Mesodermal cell (in vitro differentiated cells): ENCODE measurements at regions not wholly inside any gene's neighbourhood (a gene's known extent, or its start where the extent isn't known, plus 50 kb on each side); places are given as distances from the start of the nearest gene placed in this dataset.

Experiments used
- H3K27ac ChIP-seq: 2 replicates; pipeline ENCODE4 v1.7.0; 2013; ENCODE audit warnings: mild to moderate bottlenecking, low read depth, low read length, moderate library complexity; ENCODE audit not compliant: severe bottlenecking
- H3K36me3 ChIP-seq: 2 replicates; pipeline ENCODE4 v1.7.1; 2013; ENCODE audit warnings: mild to moderate bottlenecking, low read length, moderate library complexity; ENCODE audit not compliant: control insufficient read depth, insufficient read depth
- H3K4me1 ChIP-seq: one replicate; pipeline ENCODE4 v1.7.1; 2013; ENCODE audit warnings: mild to moderate bottlenecking, low read length; ENCODE audit not compliant: insufficient read depth, control insufficient read depth, poor library complexity, severe bottlenecking
- H3K4me3 ChIP-seq: 2 replicates; pipeline ENCODE4 v1.7.0; 2013; ENCODE audit warnings: low read length, control low read depth, mild to moderate bottlenecking; ENCODE audit not compliant: insufficient read depth, poor library complexity, severe bottlenecking; ENCODE audit errors: extremely low read depth
- H3K9me3 ChIP-seq: 2 replicates; pipeline ENCODE4 v1.7.1; 2013; ENCODE audit warnings: mild to moderate bottlenecking, low read length, moderate library complexity; ENCODE audit not compliant: control insufficient read depth
- WGBS, 2 experiments: methylation state at CpG; one replicate each; pipeline ENCODE4 v1.1.5; 2013; ENCODE audit warnings: missing lambda C conversion rate in 2 of 2; ENCODE audit not compliant: insufficient coverage in 2 of 2; 5-methylcytosine and 5-hydroxymethylcytosine counted together

DNA sequence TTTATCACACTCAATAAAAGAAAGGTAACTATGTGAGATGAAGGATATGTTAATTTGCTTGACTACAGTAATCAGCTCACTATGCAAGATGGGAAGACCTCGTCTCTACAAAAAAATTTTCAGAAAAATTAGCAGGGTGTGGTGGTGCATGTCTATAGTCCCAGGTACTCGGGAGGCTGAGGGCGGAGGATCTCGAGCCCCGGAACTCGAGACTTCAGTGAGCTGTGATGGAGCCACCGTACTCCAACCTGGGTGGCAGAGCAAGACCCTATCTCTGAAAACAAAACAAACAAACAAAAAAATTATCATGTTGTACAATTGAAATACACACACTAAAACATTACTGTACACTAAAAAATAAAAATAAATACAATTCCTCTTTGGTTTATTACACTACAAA, 376.7 kb upstream of the KLHL1 start:
- H3K27ac ChIP-seq: no peak overlapping the region
- 77 to 80% methylated on average over 2 to 3 of the region's 7 CpGs for WGBS, 2 experiments
- H3K9me3 ChIP-seq: peaks cover under 1% of the 10 kb centered on the region
- H3K4me1 ChIP-seq: no peaks in the 10 kb centered on the region
- H3K4me3 ChIP-seq: no peak overlapping the region
- H3K36me3 ChIP-seq: no peaks in the 10 kb centered on the region

DNA sequence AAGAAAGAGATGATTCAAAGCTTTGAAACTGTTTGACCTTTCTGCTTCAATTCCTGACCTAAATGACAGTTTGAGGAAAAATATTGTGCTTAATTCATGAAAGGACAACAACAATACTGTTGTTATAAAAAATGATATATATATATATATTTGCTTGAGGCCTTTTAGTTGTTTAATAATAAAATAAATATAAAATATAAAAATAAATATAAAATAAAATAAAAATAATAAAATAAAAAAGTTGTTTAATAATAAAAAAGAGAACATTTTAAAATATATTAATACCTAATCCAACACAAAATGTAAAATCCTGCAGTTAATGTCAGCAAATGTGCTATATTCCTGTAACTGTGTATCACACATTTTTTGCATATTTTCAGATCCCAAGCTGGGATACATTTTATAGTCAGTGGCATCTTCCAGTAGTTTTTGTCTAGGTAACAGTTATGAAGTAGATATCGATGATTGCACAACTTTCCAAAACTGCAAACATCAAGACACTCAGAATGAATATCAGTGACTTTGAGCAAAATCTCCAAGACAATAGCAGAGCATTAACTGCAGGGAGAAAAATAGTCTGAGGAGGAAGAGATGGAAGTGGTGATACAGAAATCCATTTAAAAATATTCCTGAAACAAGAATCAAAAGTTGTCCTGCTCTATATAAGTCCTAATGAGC, 375.5 kb upstream of the KLHL1 start:
- H3K36me3 ChIP-seq: no peaks in the 10 kb centered on the region
- WGBS, 2 experiments: no CpG with 5 or more reads among the region's 1 CpG

DNA sequence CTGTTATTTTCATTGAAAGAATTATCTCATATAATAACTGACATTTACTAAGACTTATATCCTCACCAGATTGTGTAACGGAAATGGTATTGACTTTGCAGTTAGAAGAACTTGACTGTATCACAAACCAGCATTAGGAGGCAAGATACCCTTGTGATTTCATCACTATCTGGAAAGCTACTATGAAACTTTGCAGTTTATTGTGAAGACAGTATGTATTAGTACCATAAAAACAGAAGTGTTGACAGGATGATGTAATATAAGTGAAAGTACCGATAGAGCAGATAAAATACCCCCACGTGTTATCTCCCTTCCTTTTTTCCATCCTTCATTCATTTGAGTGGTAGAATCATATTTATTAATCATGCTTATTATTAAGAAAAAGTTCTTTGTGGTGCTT, 365.7 kb upstream of the KLHL1 start:
- no CpG with 5 or more reads among the region's 3 CpGs for WGBS, 2 experiments

More for the DNA sequence above, 375.5 kb upstream of the KLHL1 start:
- no peaks in the 10 kb centered on the region for H3K4me1 ChIP-seq
- H3K9me3 ChIP-seq: no peaks in the 10 kb centered on the region
- no peak overlapping the region for H3K4me3 ChIP-seq
- no peak overlapping the region for H3K27ac ChIP-seq

DNA sequence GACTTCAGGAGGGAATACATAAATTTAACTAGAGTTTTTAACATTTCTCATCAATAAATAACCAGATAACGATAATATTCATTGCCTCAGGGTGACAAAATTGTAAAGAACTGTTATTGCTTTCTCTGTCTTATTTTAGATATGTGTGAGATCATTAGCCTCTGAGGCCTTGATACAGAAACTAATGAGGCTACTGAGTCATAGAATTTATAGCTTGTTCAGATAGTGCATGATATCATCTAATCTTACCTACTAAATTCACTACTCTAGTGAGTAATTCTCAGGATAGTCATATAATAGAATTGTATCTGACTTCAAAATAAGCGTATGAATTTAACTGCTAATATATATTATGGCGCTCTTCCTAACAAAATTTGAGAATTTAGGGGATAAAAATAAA, 360.8 kb upstream of the KLHL1 start:
- WGBS, 2 experiments: no CpG with 5 or more reads among the region's 3 CpGs
- no peaks in the 10 kb centered on the region for H3K9me3 ChIP-seq
- no peaks in the 10 kb centered on the region for H3K4me1 ChIP-seq
- H3K4me3 ChIP-seq: no peak overlapping the region
- no peaks in the 10 kb centered on the region for H3K36me3 ChIP-seq
- H3K27ac ChIP-seq: no peak overlapping the region

More for the DNA sequence above, 365.7 kb upstream of the KLHL1 start:
- Histone ChIP-seq H3K9me3 (no peaks in the 10 kb centered on the region), H3K4me1 (no peaks in the 10 kb centered on the region), H3K4me3 (no peak overlapping the region), H3K36me3 (no peaks in the 10 kb centered on the region), H3K27ac (no peak overlapping the region)

DNA sequence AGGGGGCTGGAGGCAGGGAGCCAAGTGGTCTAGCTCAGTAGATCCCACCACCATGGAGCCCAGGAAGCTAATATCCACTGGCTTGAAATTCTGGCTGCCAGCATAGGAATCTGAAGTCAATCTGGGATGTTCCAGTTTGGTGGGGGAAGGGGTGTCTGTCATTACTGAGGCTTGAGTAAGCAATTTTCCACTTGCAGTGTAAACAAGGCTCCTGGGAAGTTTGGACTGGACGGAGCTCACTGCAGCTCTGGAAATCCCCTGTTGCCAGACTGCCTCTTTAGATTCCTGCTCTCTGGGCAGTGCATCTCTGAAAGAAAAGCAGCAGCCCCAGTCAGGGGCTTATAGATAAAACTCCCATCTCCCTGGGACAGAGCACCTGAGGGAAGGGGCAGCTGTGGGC, 349.2 kb upstream of the KLHL1 start:
- Histone ChIP-seq H3K4me3 (no peak overlapping the region), H3K36me3 (no peaks in the 10 kb centered on the region), H3K4me1 (peaks cover 8% of the 10 kb centered on the region), H3K27ac (peak overlapping the region; percentile 49), H3K9me3 (no peaks in the 10 kb centered on the region)
- WGBS, 2 experiments: 50% methylated on average over 1 of the region's 1 CpG; no CpG with 5 or more reads in 1 of the 2 experiments

DNA sequence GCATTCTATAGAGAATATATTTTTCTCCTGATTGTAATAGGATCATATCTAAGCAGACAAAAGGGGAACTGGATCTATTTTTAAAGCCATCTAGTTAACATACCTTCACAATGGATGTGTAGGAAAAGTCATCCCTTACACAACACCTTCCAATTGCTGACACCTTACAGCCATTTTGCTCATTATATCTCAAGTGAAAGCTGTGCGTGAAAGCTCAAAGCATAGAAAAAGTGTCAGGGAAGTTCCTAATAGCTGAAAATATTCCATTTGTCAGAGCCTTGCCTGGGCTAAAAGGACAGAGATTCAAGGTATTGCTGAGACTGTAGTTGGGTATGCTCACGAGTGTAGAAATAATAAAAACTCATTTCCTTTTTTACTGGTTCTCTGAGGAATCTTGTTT, 340.6 kb upstream of the KLHL1 start:
- Histone ChIP-seq H3K9me3 (no peaks in the 10 kb centered on the region), H3K27ac (no peak overlapping the region), H3K36me3 (no peaks in the 10 kb centered on the region), H3K4me1 (no peaks in the 10 kb centered on the region), H3K4me3 (no peak overlapping the region)
- 80% methylated on average over 1 of the region's 2 CpGs; no CpG with 5 or more reads in 1 of the 2 experiments for WGBS, 2 experiments

DNA sequence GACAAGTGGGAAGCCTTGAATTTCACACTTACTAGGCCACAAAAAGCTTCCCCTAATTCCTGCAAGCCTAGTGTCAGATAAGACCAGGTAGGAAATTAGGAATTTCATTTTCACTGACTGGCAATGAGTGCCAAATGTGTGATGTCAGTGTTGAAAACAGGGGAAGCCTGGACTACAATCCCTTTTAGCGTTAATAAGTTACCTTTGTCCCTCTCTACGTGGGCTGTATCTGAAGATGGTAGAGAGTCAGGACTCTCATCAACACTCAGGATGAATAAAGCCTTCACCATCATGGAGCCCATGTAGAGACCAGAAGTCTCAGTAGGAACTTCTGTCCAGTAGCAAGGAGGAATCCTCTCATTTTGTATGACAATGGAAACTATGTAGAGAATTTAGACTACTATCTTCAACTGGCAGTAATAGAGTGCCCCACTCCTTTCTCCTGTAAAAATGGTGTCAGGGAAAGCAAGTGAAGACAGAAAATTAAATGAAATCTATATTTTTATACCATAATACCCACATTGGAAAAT, 324.1 kb upstream of the KLHL1 start:
- Histone ChIP-seq H3K4me1 (no peaks in the 10 kb centered on the region), H3K9me3 (no peaks in the 10 kb centered on the region), H3K27ac (no peak overlapping the region), H3K36me3 (no peaks in the 10 kb centered on the region), H3K4me3 (no peak overlapping the region)
- no CpG with 5 or more reads among the region's 2 CpGs for WGBS, 2 experiments

DNA sequence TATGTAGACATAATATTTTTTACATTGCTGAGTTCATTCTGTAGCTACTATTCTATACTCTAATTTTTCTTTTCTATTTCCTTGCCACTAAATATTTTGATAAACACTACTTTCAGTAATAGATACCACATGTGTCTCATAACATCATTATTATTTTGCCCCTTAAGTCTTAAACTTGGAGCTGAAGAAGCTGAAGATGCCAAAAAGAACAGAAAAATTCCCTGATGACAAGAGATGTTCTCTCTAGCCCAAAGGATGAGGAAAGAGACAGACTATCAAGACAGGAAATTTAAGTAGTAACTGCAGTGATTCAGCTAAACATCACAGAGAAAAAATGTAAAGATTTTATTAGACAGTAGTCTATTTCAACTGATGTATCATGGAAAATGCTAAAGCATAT, 322.0 kb upstream of the KLHL1 start:
- Histone ChIP-seq H3K36me3 (no peaks in the 10 kb centered on the region), H3K4me3 (no peak overlapping the region), H3K4me1 (no peaks in the 10 kb centered on the region), H3K9me3 (no peaks in the 10 kb centered on the region), H3K27ac (no peak overlapping the region)

DNA sequence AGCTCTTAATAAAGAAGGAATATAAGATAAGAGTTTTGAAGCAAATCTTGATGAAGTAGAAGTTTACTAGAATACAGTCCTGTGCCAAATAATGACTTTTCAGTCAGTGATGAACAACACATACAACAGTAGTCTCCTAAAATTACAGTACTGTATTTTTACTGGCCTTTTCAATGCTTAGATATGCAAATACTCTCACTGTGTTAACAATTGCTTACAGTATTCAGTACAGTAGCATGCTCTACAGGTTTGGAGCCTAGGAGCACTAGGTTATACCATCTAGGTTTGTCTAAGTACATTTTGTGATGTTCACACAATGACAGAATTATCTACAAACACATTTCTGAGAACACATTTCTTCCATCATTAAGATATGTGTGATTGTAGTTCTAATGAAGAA, 316.7 kb upstream of the KLHL1 start:
- no peaks in the 10 kb centered on the region for H3K4me1 ChIP-seq
- H3K9me3 ChIP-seq: no peaks in the 10 kb centered on the region
- H3K27ac ChIP-seq: no peak overlapping the region
- H3K4me3 ChIP-seq: no peak overlapping the region
- H3K36me3 ChIP-seq: no peaks in the 10 kb centered on the region

DNA sequence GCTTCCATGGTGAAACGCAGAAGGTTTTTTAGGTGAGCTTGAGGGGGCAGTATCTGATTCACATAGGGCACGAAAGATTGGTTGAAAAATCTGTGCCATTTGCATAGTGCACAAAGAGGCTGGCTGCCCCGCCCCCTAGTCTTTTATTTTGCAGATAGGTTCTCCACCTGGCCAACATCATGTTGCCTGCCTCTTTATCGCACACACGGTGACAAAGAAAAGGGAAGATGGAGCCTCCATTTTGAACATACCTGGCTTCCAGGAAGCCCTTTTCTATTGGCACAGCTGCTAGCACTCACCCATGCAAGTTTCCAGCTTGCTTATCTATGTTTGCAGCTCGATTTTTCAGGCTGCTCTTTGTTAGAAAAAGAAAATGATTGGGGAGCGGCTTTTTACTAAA, 316.2 kb upstream of the KLHL1 start:
- no peak overlapping the region for H3K27ac ChIP-seq
- no peaks in the 10 kb centered on the region for H3K36me3 ChIP-seq
- no peaks in the 10 kb centered on the region for H3K4me1 ChIP-seq
- WGBS, 2 experiments: 69 to 87% methylated on average over 4 of the region's 7 CpGs
- no peak overlapping the region for H3K4me3 ChIP-seq
- no peaks in the 10 kb centered on the region for H3K9me3 ChIP-seq

DNA sequence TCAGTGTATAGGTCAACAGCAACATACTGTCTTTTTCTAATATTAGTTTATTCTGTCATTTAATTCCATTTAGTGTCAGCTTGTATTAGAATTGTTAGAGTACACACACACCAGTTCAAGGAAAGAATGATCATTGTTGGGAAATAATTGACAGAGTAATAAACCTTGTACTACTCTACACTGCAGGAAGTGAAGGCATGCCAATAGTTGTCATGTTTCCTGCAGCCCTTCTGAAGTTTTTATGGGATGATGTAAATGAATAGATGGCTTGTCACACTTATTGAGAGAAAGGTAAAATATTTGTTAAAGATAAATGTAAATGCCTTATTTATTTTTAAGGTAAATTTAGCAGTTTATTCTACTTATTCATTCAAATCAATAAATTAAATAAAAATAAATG, 306.9 kb upstream of the KLHL1 start:
- Histone ChIP-seq H3K9me3 (no peaks in the 10 kb centered on the region), H3K4me3 (no peak overlapping the region), H3K36me3 (no peaks in the 10 kb centered on the region), H3K4me1 (no peaks in the 10 kb centered on the region), H3K27ac (no peak overlapping the region)
